HG03175 (cell line): ENCODE measurements at regions not wholly inside any gene's neighbourhood (a gene's known extent, or its start where the extent isn't known, plus 50 kb on each side); places are given as distances from the start of the nearest gene placed in this dataset.

Experiments used
- ATAC-seq: cut with Tn5 transposase; IDR thresholded peaks from one replicate; pipeline ENCODE4 v1.9.1; 2021; ENCODE audit warnings: mild to moderate bottlenecking, moderate library complexity; ENCODE audit not compliant: unreplicated experiment

- no peak for ATAC-seq
These were observed 657.1 kb upstream of the BRINP3 start for GRCh38 chr1:191134796-191135195.

GRCh38 chr1:191140038-191140437, 662.4 kb upstream of the BRINP3 start:
- no peak for ATAC-seq

GRCh38 chr1:191142748-191143147, 665.1 kb upstream of the BRINP3 start:
- no peak for ATAC-seq

- ATAC-seq, result no peak
These were observed 668.2 kb upstream of the BRINP3 start for GRCh38 chr1:191145834-191146233.

GRCh38 chr1:191151321-191151807, 673.7 kb upstream of the BRINP3 start:
- ATAC-seq, result no peak

- no peak for ATAC-seq
These were observed 675.1 kb upstream of the BRINP3 start for GRCh38 chr1:191152776-191153175.

GRCh38 chr1:191155178-191155577, 677.5 kb upstream of the BRINP3 start:
- no peak for ATAC-seq

- no peak for ATAC-seq
These were observed 683.2 kb upstream of the BRINP3 start for GRCh38 chr1:191160837-191161236.

- ATAC-seq, result no peak
These were observed 685.1 kb upstream of the BRINP3 start for GRCh38 chr1:191162762-191163161.

GRCh38 chr1:191163621-191164020, 686.0 kb upstream of the BRINP3 start:
- no peak for ATAC-seq

- peak; percentile 98 for ATAC-seq
These were observed 696.6 kb upstream of the BRINP3 start for GRCh38 chr1:191174298-191174697.

- no peak for ATAC-seq
These were observed 698.5 kb upstream of the BRINP3 start for GRCh38 chr1:191176131-191176530.

GRCh38 chr1:191206513-191207207, 729.0 kb upstream of the BRINP3 start:
- ATAC-seq, result no peak

- ATAC-seq, result no peak
These were observed 744.5 kb upstream of the BRINP3 start for GRCh38 chr1:191222206-191222605.

- no peak for ATAC-seq
These were observed 763.3 kb upstream of the BRINP3 start for GRCh38 chr1:191240925-191241324.

GRCh38 chr1:191255354-191256054, 777.8 kb upstream of the BRINP3 start:
- peak; percentile 56 for ATAC-seq

- no peak for ATAC-seq
These were observed 779.3 kb upstream of the BRINP3 start for GRCh38 chr1:191256917-191257316.

GRCh38 chr1:191260056-191260455, 782.4 kb upstream of the BRINP3 start:
- no peak for ATAC-seq

GRCh38 chr1:191261111-191261510, 783.4 kb upstream of the BRINP3 start:
- no peak for ATAC-seq

- no peak for ATAC-seq
These were observed 801.7 kb upstream of the BRINP3 start for GRCh38 chr1:191279266-191279800.

- ATAC-seq, result no peak
These were observed 806.5 kb upstream of the BRINP3 start for GRCh38 chr1:191284175-191284574.

GRCh38 chr1:191290441-191290840, 812.8 kb upstream of the BRINP3 start:
- no peak for ATAC-seq
